ENCODE measurements at regions not wholly inside any gene's neighbourhood (a gene's known extent, or its start where the extent isn't known, plus 50 kb on each side); places are given as distances from the start of the nearest gene placed in this dataset.

GRCh38 chr13:58963321-58963720 lies 1200.4 kb downstream of the DIAPH3 start:
- TF ChIP-seq CTCF (IDR thresholded peaks at IDR 0.05) (no peak), POLR2A (IDR thresholded peaks at IDR 0.05) (no peak), EP300 (IDR thresholded peaks at IDR 0.05) (no peak), POLR2AphosphoS5 (IDR thresholded peaks at IDR 0.05) (no peak)

All from sigmoid colon (tissue), 4 donors.